ENCODE measurements at regions not wholly inside any gene's neighbourhood (a gene's known extent, or its start where the extent isn't known, plus 50 kb on each side); places are given as distances from the start of the nearest gene placed in this dataset.

DNA sequence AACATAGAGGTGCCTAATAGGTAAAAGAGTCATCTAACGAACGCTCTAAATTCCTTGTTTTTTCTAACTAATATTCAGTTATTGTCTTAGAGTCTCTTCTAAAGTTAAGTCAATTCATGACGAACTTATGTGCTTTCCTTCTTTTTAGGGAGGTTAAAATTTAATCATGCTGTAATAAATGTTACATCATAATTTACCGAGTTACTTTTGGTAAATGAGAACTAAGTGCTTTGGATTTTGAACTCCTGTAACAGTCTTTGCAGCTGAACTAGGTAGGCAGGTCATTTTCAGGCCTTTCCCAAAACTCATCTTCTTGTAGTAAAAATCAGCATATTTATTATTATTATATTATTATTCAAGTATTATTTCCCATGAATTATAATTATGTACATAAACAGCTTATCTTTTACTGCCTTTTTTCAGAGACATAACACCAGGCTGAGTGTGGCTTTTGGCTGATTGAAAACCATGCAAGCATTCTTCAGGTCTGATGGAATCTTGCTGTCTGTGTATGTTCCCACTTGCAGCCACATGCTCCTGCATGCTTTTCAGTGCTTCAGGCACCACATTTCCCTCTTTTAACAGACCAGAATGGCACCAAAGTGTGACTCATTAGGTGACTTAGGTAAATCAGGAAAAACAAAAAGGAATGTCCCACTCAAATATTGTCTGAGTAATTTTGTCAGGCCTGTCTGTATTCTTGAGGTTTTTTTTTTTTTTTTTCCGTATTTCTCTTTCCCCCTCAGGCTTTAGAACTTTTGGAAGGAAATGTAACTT lies 81.0 kb upstream of the CD55 start:
- TF ChIP-seq SNAI2 (CRISPR knock-in tag; IDR thresholded peaks at IDR 0.05): no peak
- TF ChIP-seq ZFP3 (CRISPR knock-in tag; IDR thresholded peaks at IDR 0.05): no peak
- TF ChIP-seq, protein P1, sequence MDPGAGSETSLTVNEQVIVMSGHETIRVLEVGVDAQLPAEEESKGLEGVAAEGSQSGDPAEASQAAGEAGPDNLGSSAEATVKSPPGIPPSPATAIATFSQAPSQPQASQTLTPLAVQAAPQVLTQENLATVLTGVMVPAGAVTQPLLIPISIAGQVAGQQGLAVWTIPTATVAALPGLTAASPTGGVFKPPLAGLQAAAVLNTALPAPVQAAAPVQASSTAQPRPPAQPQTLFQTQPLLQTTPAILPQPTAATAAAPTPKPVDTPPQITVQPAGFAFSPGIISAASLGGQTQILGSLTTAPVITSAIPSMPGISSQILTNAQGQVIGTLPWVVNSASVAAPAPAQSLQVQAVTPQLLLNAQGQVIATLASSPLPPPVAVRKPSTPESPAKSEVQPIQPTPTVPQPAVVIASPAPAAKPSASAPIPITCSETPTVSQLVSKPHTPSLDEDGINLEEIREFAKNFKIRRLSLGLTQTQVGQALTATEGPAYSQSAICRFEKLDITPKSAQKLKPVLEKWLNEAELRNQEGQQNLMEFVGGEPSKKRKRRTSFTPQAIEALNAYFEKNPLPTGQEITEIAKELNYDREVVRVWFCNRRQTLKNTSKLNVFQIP (CRISPR knock-in tag; IDR thresholded peaks at IDR 0.05; ENCODE audit: borderline replicate concordance, low read depth): no peak
- no peak for TF ChIP-seq GLIS3 (CRISPR knock-in tag; IDR thresholded peaks at IDR 0.05)
- no peak for TF ChIP-seq ZNF565 (CRISPR knock-in tag; conservative IDR thresholded peaks at IDR 0.05; ENCODE audit: low read depth)
- no peak for TF ChIP-seq TOX (CRISPR knock-in tag; IDR thresholded peaks at IDR 0.05; ENCODE audit: borderline replicate concordance)
- TF ChIP-seq OSR1 (CRISPR knock-in tag; IDR thresholded peaks at IDR 0.05): no peak
- TF ChIP-seq PPARA (CRISPR knock-in tag; IDR thresholded peaks at IDR 0.05; ENCODE audit: borderline replicate concordance): no peak
- TF ChIP-seq, protein P2, sequence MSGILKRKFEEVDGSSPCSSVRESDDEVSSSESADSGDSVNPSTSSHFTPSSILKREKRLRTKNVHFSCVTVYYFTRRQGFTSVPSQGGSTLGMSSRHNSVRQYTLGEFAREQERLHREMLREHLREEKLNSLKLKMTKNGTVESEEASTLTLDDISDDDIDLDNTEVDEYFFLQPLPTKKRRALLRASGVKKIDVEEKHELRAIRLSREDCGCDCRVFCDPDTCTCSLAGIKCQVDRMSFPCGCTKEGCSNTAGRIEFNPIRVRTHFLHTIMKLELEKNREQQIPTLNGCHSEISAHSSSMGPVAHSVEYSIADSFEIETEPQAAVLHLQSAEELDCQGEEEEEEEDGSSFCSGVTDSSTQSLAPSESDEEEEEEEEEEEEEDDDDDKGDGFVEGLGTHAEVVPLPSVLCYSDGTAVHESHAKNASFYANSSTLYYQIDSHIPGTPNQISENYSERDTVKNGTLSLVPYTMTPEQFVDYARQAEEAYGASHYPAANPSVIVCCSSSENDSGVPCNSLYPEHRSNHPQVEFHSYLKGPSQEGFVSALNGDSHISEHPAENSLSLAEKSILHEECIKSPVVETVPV (CRISPR knock-in tag; IDR thresholded peaks at IDR 0.05): no peak
- TF ChIP-seq ISL1 (CRISPR knock-in tag; IDR thresholded peaks at IDR 0.05): no peak
- TF ChIP-seq ARNTL (CRISPR knock-in tag; IDR thresholded peaks at IDR 0.05; ENCODE audit: borderline replicate concordance, low read depth): no peak
- TF ChIP-seq RARB (CRISPR knock-in tag; IDR thresholded peaks at IDR 0.05): no peak
- peak; percentile 64 for ATAC-seq

DNA sequence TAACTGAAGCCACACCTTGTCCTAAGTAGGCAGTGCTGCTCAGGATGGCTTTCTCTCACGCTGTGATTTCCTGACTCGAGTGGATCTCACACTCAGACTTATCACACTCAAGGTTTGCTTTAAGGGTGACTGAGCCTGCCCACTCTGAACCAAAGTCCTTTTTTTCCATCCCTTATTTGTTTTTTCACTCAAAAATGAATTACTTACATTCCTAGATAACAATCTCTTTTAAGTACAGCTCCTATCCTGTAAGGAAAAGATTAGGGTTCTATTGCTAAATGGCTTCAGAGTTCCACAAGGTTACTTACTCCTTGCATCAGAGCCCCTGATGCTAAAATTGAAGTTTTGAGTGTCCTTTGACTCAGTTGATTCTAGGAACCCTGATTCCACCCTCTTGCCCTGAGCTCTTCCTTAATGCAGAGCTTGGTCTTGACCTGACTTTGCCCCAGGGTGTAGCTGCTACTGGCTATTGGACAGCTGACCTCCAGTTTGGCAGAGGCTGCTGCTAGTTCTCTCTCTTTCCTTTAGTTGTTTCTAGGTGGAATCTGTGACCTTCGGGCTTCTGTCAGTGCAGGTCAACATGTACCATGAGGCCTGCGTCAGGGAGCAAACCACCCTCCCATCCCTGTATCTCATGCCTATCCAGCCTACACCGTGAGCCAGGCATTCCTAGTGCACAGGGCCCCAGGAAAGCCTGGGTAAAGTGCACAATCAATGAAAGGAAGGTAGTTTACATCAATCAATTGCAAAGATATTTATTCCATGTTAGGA lies 80.1 kb upstream of the CD55 start:
- peak; percentile 53 for ATAC-seq

More for the DNA sequence above, 80.1 kb upstream of the CD55 start:
- TF ChIP-seq GLIS3 (CRISPR knock-in tag; IDR thresholded peaks at IDR 0.05): no peak
- TF ChIP-seq, protein P1 (CRISPR knock-in tag; IDR thresholded peaks at IDR 0.05; ENCODE audit: borderline replicate concordance, low read depth): no peak
- no peak for TF ChIP-seq PPARA (CRISPR knock-in tag; IDR thresholded peaks at IDR 0.05; ENCODE audit: borderline replicate concordance)
- no peak for TF ChIP-seq ZNF70 (CRISPR knock-in tag; IDR thresholded peaks at IDR 0.05)
- no peak for TF ChIP-seq ZFP3 (CRISPR knock-in tag; IDR thresholded peaks at IDR 0.05)
- TF ChIP-seq ISL1 (CRISPR knock-in tag; IDR thresholded peaks at IDR 0.05): no peak
- TF ChIP-seq, protein P3, sequence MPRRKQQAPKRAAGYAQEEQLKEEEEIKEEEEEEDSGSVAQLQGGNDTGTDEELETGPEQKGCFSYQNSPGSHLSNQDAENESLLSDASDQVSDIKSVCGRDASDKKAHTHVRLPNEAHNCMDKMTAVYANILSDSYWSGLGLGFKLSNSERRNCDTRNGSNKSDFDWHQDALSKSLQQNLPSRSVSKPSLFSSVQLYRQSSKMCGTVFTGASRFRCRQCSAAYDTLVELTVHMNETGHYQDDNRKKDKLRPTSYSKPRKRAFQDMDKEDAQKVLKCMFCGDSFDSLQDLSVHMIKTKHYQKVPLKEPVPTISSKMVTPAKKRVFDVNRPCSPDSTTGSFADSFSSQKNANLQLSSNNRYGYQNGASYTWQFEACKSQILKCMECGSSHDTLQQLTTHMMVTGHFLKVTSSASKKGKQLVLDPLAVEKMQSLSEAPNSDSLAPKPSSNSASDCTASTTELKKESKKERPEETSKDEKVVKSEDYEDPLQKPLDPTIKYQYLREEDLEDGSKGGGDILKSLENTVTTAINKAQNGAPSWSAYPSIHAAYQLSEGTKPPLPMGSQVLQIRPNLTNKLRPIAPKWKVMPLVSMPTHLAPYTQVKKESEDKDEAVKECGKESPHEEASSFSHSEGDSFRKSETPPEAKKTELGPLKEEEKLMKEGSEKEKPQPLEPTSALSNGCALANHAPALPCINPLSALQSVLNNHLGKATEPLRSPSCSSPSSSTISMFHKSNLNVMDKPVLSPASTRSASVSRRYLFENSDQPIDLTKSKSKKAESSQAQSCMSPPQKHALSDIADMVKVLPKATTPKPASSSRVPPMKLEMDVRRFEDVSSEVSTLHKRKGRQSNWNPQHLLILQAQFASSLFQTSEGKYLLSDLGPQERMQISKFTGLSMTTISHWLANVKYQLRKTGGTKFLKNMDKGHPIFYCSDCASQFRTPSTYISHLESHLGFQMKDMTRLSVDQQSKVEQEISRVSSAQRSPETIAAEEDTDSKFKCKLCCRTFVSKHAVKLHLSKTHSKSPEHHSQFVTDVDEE (CRISPR knock-in tag; IDR thresholded peaks at IDR 0.05): no peak
- no peak for TF ChIP-seq RARB (CRISPR knock-in tag; IDR thresholded peaks at IDR 0.05)
- TF ChIP-seq SNAI2 (CRISPR knock-in tag; IDR thresholded peaks at IDR 0.05): no peak
- TF ChIP-seq, protein P2 (CRISPR knock-in tag; IDR thresholded peaks at IDR 0.05): no peak
- TF ChIP-seq, protein P4, sequence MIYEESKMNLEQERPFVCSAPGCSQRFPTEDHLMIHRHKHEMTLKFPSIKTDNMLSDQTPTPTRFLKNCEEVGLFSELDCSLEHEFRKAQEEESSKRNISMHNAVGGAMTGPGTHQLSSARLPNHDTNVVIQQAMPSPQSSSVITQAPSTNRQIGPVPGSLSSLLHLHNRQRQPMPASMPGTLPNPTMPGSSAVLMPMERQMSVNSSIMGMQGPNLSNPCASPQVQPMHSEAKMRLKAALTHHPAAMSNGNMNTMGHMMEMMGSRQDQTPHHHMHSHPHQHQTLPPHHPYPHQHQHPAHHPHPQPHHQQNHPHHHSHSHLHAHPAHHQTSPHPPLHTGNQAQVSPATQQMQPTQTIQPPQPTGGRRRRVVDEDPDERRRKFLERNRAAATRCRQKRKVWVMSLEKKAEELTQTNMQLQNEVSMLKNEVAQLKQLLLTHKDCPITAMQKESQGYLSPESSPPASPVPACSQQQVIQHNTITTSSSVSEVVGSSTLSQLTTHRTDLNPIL (CRISPR knock-in tag; IDR thresholded peaks at IDR 0.05; ENCODE audit: low read depth): no peak
- no peak for TF ChIP-seq ZNF565 (CRISPR knock-in tag; conservative IDR thresholded peaks at IDR 0.05; ENCODE audit: low read depth)
- no peak for TF ChIP-seq OSR1 (CRISPR knock-in tag; IDR thresholded peaks at IDR 0.05)
- TF ChIP-seq, protein P5, sequence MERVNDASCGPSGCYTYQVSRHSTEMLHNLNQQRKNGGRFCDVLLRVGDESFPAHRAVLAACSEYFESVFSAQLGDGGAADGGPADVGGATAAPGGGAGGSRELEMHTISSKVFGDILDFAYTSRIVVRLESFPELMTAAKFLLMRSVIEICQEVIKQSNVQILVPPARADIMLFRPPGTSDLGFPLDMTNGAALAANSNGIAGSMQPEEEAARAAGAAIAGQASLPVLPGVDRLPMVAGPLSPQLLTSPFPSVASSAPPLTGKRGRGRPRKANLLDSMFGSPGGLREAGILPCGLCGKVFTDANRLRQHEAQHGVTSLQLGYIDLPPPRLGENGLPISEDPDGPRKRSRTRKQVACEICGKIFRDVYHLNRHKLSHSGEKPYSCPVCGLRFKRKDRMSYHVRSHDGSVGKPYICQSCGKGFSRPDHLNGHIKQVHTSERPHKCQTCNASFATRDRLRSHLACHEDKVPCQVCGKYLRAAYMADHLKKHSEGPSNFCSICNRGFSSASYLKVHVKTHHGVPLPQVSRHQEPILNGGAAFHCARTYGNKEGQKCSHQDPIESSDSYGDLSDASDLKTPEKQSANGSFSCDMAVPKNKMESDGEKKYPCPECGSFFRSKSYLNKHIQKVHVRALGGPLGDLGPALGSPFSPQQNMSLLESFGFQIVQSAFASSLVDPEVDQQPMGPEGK (CRISPR knock-in tag; IDR thresholded peaks at IDR 0.05; ENCODE audit: borderline replicate concordance): no peak
- TF ChIP-seq TCF4 (CRISPR knock-in tag; IDR thresholded peaks at IDR 0.05; ENCODE audit: borderline replicate concordance): no peak
- no peak for TF ChIP-seq CSDC2 (CRISPR knock-in tag; IDR thresholded peaks at IDR 0.05)
- TF ChIP-seq ARNTL (CRISPR knock-in tag; IDR thresholded peaks at IDR 0.05; ENCODE audit: borderline replicate concordance, low read depth): no peak
- TF ChIP-seq ESRRG (CRISPR knock-in tag; IDR thresholded peaks at IDR 0.05): no peak
- no peak for TF ChIP-seq ZNF8 (CRISPR knock-in tag; IDR thresholded peaks at IDR 0.05)
- TF ChIP-seq ZFP30 (CRISPR knock-in tag; IDR thresholded peaks at IDR 0.05): no peak

Data from SK-N-SH treated with all-trans-retinoic acid at 6 μM for 48 hours (cell line).